ENCODE measurements at regions not wholly inside any gene's neighbourhood (a gene's known extent, or its start where the extent isn't known, plus 50 kb on each side); places are given as distances from the start of the nearest gene placed in this dataset.

DNA sequence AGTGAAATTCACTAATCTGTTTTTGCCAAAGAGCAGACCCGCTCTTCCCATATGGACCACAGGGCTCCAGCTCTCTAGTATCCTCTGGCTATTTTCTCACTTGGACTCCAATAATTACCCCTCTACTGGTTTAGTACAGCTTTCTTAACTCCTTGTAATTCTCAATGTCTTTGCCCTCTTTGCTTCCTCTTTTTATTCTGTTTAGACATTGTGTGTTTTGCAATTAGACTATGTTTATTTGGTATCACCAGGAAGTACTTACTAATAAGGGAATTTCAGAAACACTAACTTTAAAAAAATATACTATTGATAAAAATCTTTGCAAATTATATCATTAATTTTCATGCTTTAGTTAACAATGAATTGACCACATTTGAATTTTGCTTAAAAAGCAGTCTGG, 111.6 kb upstream of the OBI1 start:
- TF ChIP-seq, protein P1, sequence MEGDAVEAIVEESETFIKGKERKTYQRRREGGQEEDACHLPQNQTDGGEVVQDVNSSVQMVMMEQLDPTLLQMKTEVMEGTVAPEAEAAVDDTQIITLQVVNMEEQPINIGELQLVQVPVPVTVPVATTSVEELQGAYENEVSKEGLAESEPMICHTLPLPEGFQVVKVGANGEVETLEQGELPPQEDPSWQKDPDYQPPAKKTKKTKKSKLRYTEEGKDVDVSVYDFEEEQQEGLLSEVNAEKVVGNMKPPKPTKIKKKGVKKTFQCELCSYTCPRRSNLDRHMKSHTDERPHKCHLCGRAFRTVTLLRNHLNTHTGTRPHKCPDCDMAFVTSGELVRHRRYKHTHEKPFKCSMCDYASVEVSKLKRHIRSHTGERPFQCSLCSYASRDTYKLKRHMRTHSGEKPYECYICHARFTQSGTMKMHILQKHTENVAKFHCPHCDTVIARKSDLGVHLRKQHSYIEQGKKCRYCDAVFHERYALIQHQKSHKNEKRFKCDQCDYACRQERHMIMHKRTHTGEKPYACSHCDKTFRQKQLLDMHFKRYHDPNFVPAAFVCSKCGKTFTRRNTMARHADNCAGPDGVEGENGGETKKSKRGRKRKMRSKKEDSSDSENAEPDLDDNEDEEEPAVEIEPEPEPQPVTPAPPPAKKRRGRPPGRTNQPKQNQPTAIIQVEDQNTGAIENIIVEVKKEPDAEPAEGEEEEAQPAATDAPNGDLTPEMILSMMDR (IDR thresholded peaks at IDR 0.05), result no peak
- no peak for TF ChIP-seq POLR2A (IDR thresholded peaks at IDR 0.05)

All from gastroesophageal sphincter (tissue), 3 donors.